GM23248 (cell line): ENCODE measurements at regions not wholly inside any gene's neighbourhood (a gene's known extent, or its start where the extent isn't known, plus 50 kb on each side); places are given as distances from the start of the nearest gene placed in this dataset.
"Not testable (repeated sequence)": the region's sequence is repeated elsewhere in the genome, so short reads cannot be mapped to it uniquely, and the experiment has no call there.

Experiments
- DNase-seq: peaks from one replicate; pipeline ENCODE4 v3.0.0-alpha.2; 2015
- H2AFZ ChIP-seq: fragments of 200-600 bp; sonication (generic); 2 replicates; pipeline ENCODE4 v1.6.1; 2016; ENCODE audit warnings: antibody characterized with exemption
- H3F3A ChIP-seq: fragments of 200-600 bp; sonication (generic); 2 replicates; pipeline ENCODE4 v1.6.1; 2016; ENCODE audit warnings: mild to moderate bottlenecking, antibody characterized with exemption, mixed run types; ENCODE audit not compliant: insufficient read depth
- H3K27ac ChIP-seq: fragments of 200-600 bp; sonication (generic); 2 replicates; pipeline ENCODE4 v1.5.1; 2016; ENCODE audit warnings: mild to moderate bottlenecking
- H3K27me3 ChIP-seq: fragments of 200-600 bp; sonication (generic); replicated peaks from 2 replicates; pipeline ENCODE4 v1.6.1; 2016; ENCODE audit warnings: mild to moderate bottlenecking; ENCODE audit not compliant: insufficient read depth
- H3K36me3 ChIP-seq: fragments of 200-600 bp; sonication (generic); 2 replicates; pipeline ENCODE4 v1.6.1; 2016; ENCODE audit warnings: low read depth, mild to moderate bottlenecking
- H3K4me1 ChIP-seq: fragments of 200-600 bp; sonication (generic); 2 replicates; pipeline ENCODE4 v1.6.1; 2016; ENCODE audit warnings: mild to moderate bottlenecking; ENCODE audit not compliant: insufficient read depth
- H3K4me2 ChIP-seq: fragments of 200-600 bp; sonication (generic); one replicate; pipeline ENCODE4 v1.6.1; 2016; ENCODE audit warnings: mild to moderate bottlenecking; ENCODE audit not compliant: unreplicated experiment
- H3K4me3 ChIP-seq: fragments of 200-600 bp; sonication (generic); 2 replicates; pipeline ENCODE4 v1.5.1; 2016; ENCODE audit warnings: mild to moderate bottlenecking
- H3K79me2 ChIP-seq: fragments of 200-600 bp; sonication (generic); 2 replicates; pipeline ENCODE4 v1.6.1; 2016; ENCODE audit warnings: mild to moderate bottlenecking; ENCODE audit not compliant: insufficient read depth
- H3K9ac ChIP-seq: fragments of 200-600 bp; sonication (generic); 2 replicates; pipeline ENCODE4 v1.6.1; 2016; ENCODE audit warnings: mild to moderate bottlenecking
- H3K9me2 ChIP-seq: fragments of 200-600 bp; sonication (generic); 2 replicates; pipeline ENCODE4 v1.6.1; 2016; ENCODE audit warnings: mixed run types, mild to moderate bottlenecking, moderate library complexity; ENCODE audit not compliant: insufficient read depth
- H3K9me3 ChIP-seq: fragments of 200-600 bp; sonication (generic); one replicate; pipeline ENCODE4 v1.6.1; 2017; ENCODE audit warnings: low read depth
- H4K20me1 ChIP-seq: fragments of 200-600 bp; sonication (generic); 2 replicates; pipeline ENCODE4 v1.6.0; 2016; ENCODE audit not compliant: insufficient read depth
- EZH2 ChIP-seq: fragments of 200-600 bp; sonication (generic); IDR thresholded peaks from 2 replicates; pipeline ENCODE4 v1.6.1; 2018; ENCODE audit warnings: antibody characterized with exemption, mild to moderate bottlenecking; ENCODE audit not compliant: insufficient read depth, poor library complexity, severe bottlenecking
- EZH2phosphoT487 ChIP-seq: fragments of 200-600 bp; sonication (generic); IDR thresholded peaks from 2 replicates; pipeline ENCODE4 v1.6.1; 2018; ENCODE audit warnings: antibody characterized with exemption, moderate library complexity, mild to moderate bottlenecking, low read depth; ENCODE audit not compliant: insufficient read depth
- WGBS, 2 experiments: methylation state at CpG; one replicate each; pipeline ENCODE4 v1.1.6; 2015 to 2017; ENCODE audit warnings: low lambda C conversion rate in 2 of 2, low coverage in 1 of 2; ENCODE audit errors: missing lambda C conversion rate in 2 of 2; 5-methylcytosine and 5-hydroxymethylcytosine counted together
- in situ Hi-C: fragments of 300-500 bp; cut with MboI; formaldehyde crosslinking; loops from 2 replicates; pipeline ENCODE4 v1.15.0; 2020

DNA sequence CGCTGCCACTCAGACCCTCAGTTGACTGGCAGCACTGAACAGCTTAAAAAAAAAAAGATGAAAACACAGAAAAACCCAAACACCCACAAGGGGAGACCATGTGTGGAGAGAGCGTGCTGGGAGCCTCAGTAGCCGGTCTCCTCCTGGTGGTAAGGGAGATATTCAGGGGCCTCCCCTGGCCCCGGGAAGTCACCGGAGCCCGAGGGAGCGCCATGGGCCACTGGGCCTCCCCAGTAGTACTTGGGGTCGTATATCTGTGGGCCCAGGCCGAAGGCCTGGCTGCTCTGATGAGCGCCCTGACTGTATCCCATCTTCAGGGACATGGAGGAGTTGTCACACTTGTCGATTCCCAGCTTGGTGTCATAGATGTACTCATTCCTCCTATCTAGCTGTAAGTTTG is 145.7 kb upstream of the TEKT4 start:
- Histone ChIP-seq H3K36me3 (no peaks in the 10 kb centered on the region), H3K9me2 (no peaks in the 10 kb centered on the region), H3K4me2 (no peak overlapping the region), H3K4me1 (no peaks in the 10 kb centered on the region), H2AFZ (no peak overlapping the region), H3K9me3 (no peaks in the 10 kb centered on the region), H3F3A (no peaks in the 10 kb centered on the region), H4K20me1 (no peaks in the 10 kb centered on the region), H3K4me3 (no peak overlapping the region), H3K9ac (no peak overlapping the region), H3K79me2 (no peaks in the 10 kb centered on the region), H3K27me3 (no peaks in the 10 kb centered on the region), H3K27ac (no peak overlapping the region)
- DNase-seq = no peak
- in situ Hi-C loops = no loop called here
- WGBS, 2 experiments = 48% methylated on average over 11 of the region's 11 CpGs
- no peak for TF ChIP-seq EZH2phosphoT487
- TF ChIP-seq EZH2 = no peak

DNA sequence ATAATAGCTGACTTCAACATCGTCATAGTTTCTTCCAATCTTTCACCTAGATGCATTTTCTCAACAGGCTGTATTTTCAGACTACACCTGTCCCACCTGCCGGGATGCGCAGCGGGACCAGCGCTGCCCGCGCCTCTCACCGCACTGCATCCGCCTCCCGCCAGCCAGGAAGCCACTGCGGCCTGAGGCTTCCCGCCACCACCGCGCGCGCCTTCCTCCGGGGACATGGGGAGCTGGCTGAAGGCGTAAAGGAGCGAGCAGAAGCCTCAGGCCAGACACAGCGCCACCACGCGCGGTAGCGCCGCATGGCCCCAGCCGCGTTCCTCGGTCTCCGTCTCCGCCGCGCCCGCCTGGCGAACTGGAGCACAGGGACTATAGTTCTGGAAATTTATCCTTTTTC is 135.7 kb upstream of the TEKT4 start:
- H3F3A ChIP-seq, H3K4me2 ChIP-seq, H3K4me1 ChIP-seq, DNase-seq, in situ Hi-C loops, H4K20me1 ChIP-seq, H3K27me3 ChIP-seq, H3K9ac ChIP-seq, H3K27ac ChIP-seq, H3K79me2 ChIP-seq, H3K36me3 ChIP-seq, H3K9me2 ChIP-seq, H3K4me3 ChIP-seq, H2AFZ ChIP-seq, H3K9me3 ChIP-seq: not testable (repeated sequence)
- WGBS, 2 experiments = 6 to 7% methylated on average over 19 to 34 of the region's 34 CpGs

DNA sequence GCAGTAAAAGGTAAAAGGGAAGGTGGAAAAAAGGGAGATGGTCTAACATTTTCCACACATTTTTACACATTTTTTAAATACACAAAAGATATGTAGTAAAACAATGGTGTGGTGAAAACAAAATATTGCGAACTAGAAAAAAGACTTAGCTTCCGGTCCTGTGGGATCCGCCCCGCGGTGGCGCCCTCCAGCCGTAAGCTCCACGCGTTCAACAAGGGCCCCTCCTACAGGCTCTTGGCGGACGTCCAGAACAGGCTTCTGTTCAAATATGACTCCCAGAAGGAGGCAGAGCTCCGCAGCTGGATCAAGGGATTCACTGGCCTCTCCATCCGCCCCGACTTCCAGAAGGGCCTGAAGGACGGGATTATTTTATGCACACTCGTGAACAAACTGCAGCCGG is 134.1 kb upstream of the TEKT4 start:
- H3K4me1 ChIP-seq, H3K27me3 ChIP-seq, H3K9me2 ChIP-seq, H3K36me3 ChIP-seq, H3K9ac ChIP-seq, H3K9me3 ChIP-seq, DNase-seq, H3K4me2 ChIP-seq, H3K27ac ChIP-seq, H3F3A ChIP-seq, H3K79me2 ChIP-seq, H4K20me1 ChIP-seq, in situ Hi-C loops, H3K4me3 ChIP-seq, H2AFZ ChIP-seq: not testable (repeated sequence)
- WGBS, 2 experiments = 80 to 84% methylated on average over 16 to 17 of the region's 17 CpGs

- DNase-seq, H2AFZ ChIP-seq, H3K4me3 ChIP-seq, H3F3A ChIP-seq, H3K79me2 ChIP-seq, H3K27me3 ChIP-seq, H3K27ac ChIP-seq, H4K20me1 ChIP-seq, H3K4me1 ChIP-seq, in situ Hi-C loops, H3K4me2 ChIP-seq, H3K9ac ChIP-seq, H3K36me3 ChIP-seq, H3K9me2 ChIP-seq, H3K9me3 ChIP-seq: not testable (repeated sequence)
- WGBS, 2 experiments = 69 to 71% methylated on average over 24 to 25 of the region's 25 CpGs
These were observed 133.4 kb upstream of the TEKT4 start for GRCh38 chr2:94737736-94738342.

GRCh38 chr2:94753466-94753998 is 117.7 kb upstream of the TEKT4 start:
- H3K9me2 ChIP-seq = no peaks in the 10 kb centered on the region
- no peaks in the 10 kb centered on the region for H4K20me1 ChIP-seq
- WGBS, 2 experiments = 26 to 34% methylated on average over 2 of the region's 2 CpGs
- no peak overlapping the region for H3K4me3 ChIP-seq
- no peak overlapping the region for H3K4me2 ChIP-seq
- no peaks in the 10 kb centered on the region for H3K9me3 ChIP-seq
- H3F3A ChIP-seq = no peaks in the 10 kb centered on the region
- DNase-seq = no peak
- no peaks in the 10 kb centered on the region for H3K36me3 ChIP-seq
- H3K4me1 ChIP-seq = no peaks in the 10 kb centered on the region
- no peak overlapping the region for H3K27ac ChIP-seq
- TF ChIP-seq EZH2phosphoT487 (no peak), EZH2 (no peak)
- no peak overlapping the region for H3K9ac ChIP-seq
- H3K79me2 ChIP-seq = no peaks in the 10 kb centered on the region
- no peaks in the 10 kb centered on the region for H3K27me3 ChIP-seq
- no peak overlapping the region for H2AFZ ChIP-seq
- in situ Hi-C loops = no loop called here
